ENCODE measurements at regions not wholly inside any gene's neighbourhood (a gene's known extent, or its start where the extent isn't known, plus 50 kb on each side); places are given as distances from the start of the nearest gene placed in this dataset.
A peak's percentile ranks its signal among the peaks of the same experiment; 100 is the strongest.
"Not testable (repeated sequence)": the region's sequence is repeated elsewhere in the genome, so short reads cannot be mapped to it uniquely, and the experiment has no call there.

DNA sequence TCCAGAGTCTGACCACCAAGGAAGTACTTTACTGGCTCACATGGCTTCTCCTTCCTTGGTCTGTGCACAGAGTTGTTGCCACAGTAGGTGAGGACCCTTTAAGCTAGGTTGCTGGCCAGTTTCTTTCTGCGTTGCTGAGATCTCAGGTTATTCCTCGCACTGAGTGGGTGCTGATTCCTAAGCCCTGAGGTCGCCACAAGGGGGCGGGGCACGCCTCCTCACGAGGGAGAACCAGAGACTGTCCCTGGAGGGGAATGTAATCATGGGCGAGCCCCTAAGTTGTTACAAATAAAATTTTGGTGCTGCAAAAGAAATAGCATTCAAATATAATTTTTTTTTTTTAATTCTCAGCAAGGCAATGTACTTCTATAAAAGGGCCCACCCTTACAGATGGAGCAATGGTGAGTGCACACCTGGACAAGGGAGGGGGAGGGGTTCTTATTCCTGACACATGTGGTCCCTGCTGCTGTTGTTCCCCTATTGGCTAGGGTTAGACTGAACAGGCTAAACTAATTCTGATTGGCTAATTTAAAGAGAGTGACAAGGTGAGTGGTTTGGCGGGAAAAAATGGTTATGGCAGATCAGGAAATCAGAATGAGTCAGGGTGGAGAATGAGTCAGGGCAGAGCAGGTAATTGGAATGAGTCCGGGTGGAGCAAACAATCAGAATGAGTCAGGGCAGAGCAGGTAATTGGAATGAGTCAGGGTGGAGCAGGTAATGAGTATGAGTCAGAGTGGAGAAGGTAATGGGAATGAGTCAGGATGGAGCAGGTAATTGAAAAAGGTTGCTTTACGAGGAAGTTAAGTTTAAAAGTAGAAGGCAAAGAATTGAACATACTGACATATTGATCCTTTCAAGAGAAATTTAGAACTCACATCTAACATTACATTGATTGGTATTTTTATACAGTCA lies 107.5 kb downstream of the VSIG4 start:
- Histone ChIP-seq H3K4me2 (ENCODE audit: low read length) (no peak overlapping the region), H2AFZ (ENCODE audit: low read length) (no peak overlapping the region), H3K4me1 (ENCODE audit: insufficient read depth, low read length, poor library complexity, severe bottlenecking) (no peaks in the 10 kb centered on the region), H3K9me3 (ENCODE audit: low read length) (no peaks in the 10 kb centered on the region), H3K79me2 (ENCODE audit: insufficient read depth, low read depth, low read length) (no peaks in the 10 kb centered on the region), H3K36me3 (ENCODE audit: insufficient read depth, low read length) (no peaks in the 10 kb centered on the region), H3K4me3 (ENCODE audit: low read depth, low read length, poor library complexity, severe bottlenecking) (no peak overlapping the region), H3K9me2 (ENCODE audit: insufficient read depth, low read length) (no peaks in the 10 kb centered on the region), H4K20me1 (ENCODE audit: insufficient read depth, low read length) (no peaks in the 10 kb centered on the region), H3K27ac (ENCODE audit: low read depth, low read length, poor library complexity, severe bottlenecking) (no peak overlapping the region)
- intact Hi-C loops (cut with micrococcal nuclease; ENCODE audit: unreplicated experiment), result loop anchor here (10.0 kb wide), 1 partner anchor 92 kb away; no protein-coding TSS in a partner anchor
- ChIA-PET CTCF (ENCODE audit: unreplicated experiment) (no interaction called here), POLR2A (no interaction called here)
- no TSS peak for BruUV-seq (replicated peaks)
- TF ChIP-seq CTCF (conservative IDR thresholded peaks at IDR 0.05; ENCODE audit: low read length) (peak; percentile 46), EZH2phosphoT487 (IDR thresholded peaks at IDR 0.05; ENCODE audit: borderline replicate concordance, low read depth, low read length) (no peak)
- peak; percentile 33 for DNase-seq (ENCODE audit: low spot score)

- Histone ChIP-seq H2AFZ (ENCODE audit: low read length) (no peak overlapping the region), H3K27ac (ENCODE audit: low read depth, low read length, poor library complexity, severe bottlenecking) (no peak overlapping the region), H4K20me1 (ENCODE audit: insufficient read depth, low read length) (no peaks in the 10 kb centered on the region), H3K4me3 (ENCODE audit: low read depth, low read length, poor library complexity, severe bottlenecking) (no peak overlapping the region), H3K9me3 (ENCODE audit: low read length) (no peaks in the 10 kb centered on the region), H3K4me1 (ENCODE audit: insufficient read depth, low read length, poor library complexity, severe bottlenecking) (peaks cover 7% of the 10 kb centered on the region), H3K9me2 (ENCODE audit: insufficient read depth, low read length) (no peaks in the 10 kb centered on the region), H3K79me2 (ENCODE audit: insufficient read depth, low read depth, low read length) (no peaks in the 10 kb centered on the region), H3K36me3 (ENCODE audit: insufficient read depth, low read length) (no peaks in the 10 kb centered on the region), H3K4me2 (ENCODE audit: low read length) (no peak overlapping the region)
- no peak for TF ChIP-seq EZH2phosphoT487 (IDR thresholded peaks at IDR 0.05; ENCODE audit: borderline replicate concordance, low read depth, low read length)
- TF ChIP-seq CTCF (conservative IDR thresholded peaks at IDR 0.05; ENCODE audit: low read length), result no peak
- CTCF ChIA-PET (ENCODE audit: unreplicated experiment), result no interaction called here
- intact Hi-C loops (cut with micrococcal nuclease; ENCODE audit: unreplicated experiment), result no loop called here
- BruUV-seq (replicated peaks), result no TSS peak
- no peak for DNase-seq (ENCODE audit: low spot score)
- POLR2A ChIA-PET, result no interaction called here
These were observed 111.4 kb downstream of the VSIG4 start for GRCh38 chrX:65928522-65928921.

DNA sequence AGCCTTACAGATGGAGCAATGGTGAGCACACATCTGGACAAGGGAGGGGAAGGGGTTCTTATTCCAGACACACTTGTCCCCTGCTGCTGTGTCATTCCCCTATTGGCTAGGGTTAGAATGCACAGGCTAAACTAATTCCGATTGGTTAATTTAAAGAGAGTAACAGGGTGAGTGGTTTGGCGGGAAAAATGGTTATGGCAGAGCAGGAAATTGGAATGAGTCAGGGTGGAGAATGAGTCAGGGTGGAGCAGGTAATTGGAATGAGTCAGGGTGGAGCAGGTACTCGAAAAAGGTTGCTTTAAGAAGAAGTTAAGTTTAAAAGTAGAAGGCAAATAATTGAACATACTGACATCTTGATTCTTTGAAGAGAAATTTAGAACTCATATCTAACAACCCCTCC lies 112.5 kb downstream of the VSIG4 start:
- H3K4me1 ChIP-seq (ENCODE audit: insufficient read depth, low read length, poor library complexity, severe bottlenecking); POLR2A ChIA-PET; H3K9me3 ChIP-seq (ENCODE audit: low read length); H2AFZ ChIP-seq (ENCODE audit: low read length); DNase-seq (ENCODE audit: low spot score); H3K4me3 ChIP-seq (ENCODE audit: low read depth, low read length, poor library complexity, severe bottlenecking); H3K79me2 ChIP-seq (ENCODE audit: insufficient read depth, low read depth, low read length); BruUV-seq (replicated peaks); H3K9me2 ChIP-seq (ENCODE audit: insufficient read depth, low read length); H4K20me1 ChIP-seq (ENCODE audit: insufficient read depth, low read length); H3K27ac ChIP-seq (ENCODE audit: low read depth, low read length, poor library complexity, severe bottlenecking); H3K36me3 ChIP-seq (ENCODE audit: insufficient read depth, low read length); CTCF ChIA-PET (ENCODE audit: unreplicated experiment); intact Hi-C loops (cut with micrococcal nuclease; ENCODE audit: unreplicated experiment); H3K4me2 ChIP-seq (ENCODE audit: low read length): not testable (repeated sequence)

All from OCI-LY7 (cell line).